Hepatocyte (in vitro differentiated cells): ENCODE measurements at regions not wholly inside any gene's neighbourhood (a gene's known extent, or its start where the extent isn't known, plus 50 kb on each side); places are given as distances from the start of the nearest gene placed in this dataset.

Experiments used
- EZH2phosphoT487 ChIP-seq: fragments of 200-600 bp; sonication (generic); IDR thresholded peaks from one replicate; pipeline ENCODE4 v1.6.1; 2018; ENCODE audit warnings: antibody characterized with exemption, mild to moderate bottlenecking, low read depth, moderate library complexity; ENCODE audit not compliant: unreplicated experiment, severe bottlenecking
- TF ChIP-seq, protein P1 (sequence below): fragments of 200-600 bp; sonication (generic); IDR thresholded peaks from 2 replicates; pipeline ENCODE4 v1.5.1; 2016; ENCODE audit warnings: antibody characterized with exemption, mild to moderate bottlenecking; ENCODE audit not compliant: poor library complexity

DNA sequence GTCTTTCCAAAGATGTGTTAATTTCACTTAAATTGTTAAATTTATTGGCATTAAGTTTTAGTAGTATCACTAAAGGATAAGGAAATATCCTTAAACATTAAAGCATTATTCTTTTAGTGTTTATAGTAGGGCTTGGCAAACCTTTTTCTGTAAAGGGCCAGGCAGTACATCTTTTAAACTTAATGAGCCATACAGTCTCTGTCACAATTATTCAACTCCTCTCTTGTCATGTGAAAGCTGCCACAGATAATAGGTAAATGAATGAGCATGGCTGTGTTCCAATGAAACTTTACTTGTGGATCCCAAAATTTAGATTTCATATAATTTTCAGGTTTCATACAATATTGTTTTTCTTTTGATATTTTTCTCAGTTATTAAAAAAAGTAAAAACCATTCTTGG is 268.2 kb upstream of the C11orf87 start:
- TF ChIP-seq, protein P1, sequence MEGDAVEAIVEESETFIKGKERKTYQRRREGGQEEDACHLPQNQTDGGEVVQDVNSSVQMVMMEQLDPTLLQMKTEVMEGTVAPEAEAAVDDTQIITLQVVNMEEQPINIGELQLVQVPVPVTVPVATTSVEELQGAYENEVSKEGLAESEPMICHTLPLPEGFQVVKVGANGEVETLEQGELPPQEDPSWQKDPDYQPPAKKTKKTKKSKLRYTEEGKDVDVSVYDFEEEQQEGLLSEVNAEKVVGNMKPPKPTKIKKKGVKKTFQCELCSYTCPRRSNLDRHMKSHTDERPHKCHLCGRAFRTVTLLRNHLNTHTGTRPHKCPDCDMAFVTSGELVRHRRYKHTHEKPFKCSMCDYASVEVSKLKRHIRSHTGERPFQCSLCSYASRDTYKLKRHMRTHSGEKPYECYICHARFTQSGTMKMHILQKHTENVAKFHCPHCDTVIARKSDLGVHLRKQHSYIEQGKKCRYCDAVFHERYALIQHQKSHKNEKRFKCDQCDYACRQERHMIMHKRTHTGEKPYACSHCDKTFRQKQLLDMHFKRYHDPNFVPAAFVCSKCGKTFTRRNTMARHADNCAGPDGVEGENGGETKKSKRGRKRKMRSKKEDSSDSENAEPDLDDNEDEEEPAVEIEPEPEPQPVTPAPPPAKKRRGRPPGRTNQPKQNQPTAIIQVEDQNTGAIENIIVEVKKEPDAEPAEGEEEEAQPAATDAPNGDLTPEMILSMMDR, result no peak
- no peak for TF ChIP-seq EZH2phosphoT487
